ENCODE measurements at regions not wholly inside any gene's neighbourhood (a gene's known extent, or its start where the extent isn't known, plus 50 kb on each side); places are given as distances from the start of the nearest gene placed in this dataset.

DNA sequence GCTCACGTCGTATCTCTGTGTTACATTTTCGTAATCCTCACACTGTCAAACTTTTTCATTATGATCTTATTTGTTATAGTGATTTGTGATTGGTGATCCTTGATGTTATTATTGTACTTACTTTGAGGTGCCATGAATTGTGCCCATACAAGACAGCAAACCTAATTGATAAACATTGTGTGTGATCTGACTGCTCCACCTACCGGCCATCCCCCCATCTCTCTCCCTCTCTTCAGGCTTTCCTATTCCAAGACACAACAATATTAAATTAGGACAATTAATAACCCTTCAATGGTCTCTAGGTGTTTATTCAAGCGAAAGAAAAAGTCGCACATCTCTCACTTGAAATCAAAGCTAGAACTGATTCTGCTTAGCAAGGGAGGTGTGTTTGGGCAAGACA is 349.3 kb downstream of the RBM26 start:
- no peaks in the 10 kb centered on the region for H3K9me3 ChIP-seq (ENCODE audit: low read length)
- H3K4me2 ChIP-seq (ENCODE audit: low read length) = no peak overlapping the region
- no peak overlapping the region for H3K9ac ChIP-seq (ENCODE audit: low read length)
- TF ChIP-seq TAF1 (IDR thresholded peaks at IDR 0.05; ENCODE audit: low read depth) (no peak), RAD21 (conservative IDR thresholded peaks at IDR 0.05) (no peak), MXI1 (conservative IDR thresholded peaks at IDR 0.05; ENCODE audit: poor library complexity, severe bottlenecking) (no peak)
- no peaks in the 10 kb centered on the region for H3K79me2 ChIP-seq (replicated peaks; ENCODE audit: insufficient read depth, low read length)
- no peak overlapping the region for H2AFZ ChIP-seq (ENCODE audit: low read depth, low read length)
- H3K9me2 ChIP-seq (ENCODE audit: insufficient read depth, low read length) = no peaks in the 10 kb centered on the region
- no peak overlapping the region for H3K4me3 ChIP-seq (ENCODE audit: low read length)
- no peaks in the 10 kb centered on the region for H4K20me1 ChIP-seq (ENCODE audit: insufficient read depth)
- H3K36me3 ChIP-seq (ENCODE audit: insufficient read depth, low read length) = no peaks in the 10 kb centered on the region
- no peaks in the 10 kb centered on the region for H3K27me3 ChIP-seq (ENCODE audit: insufficient read depth, low read depth, low read length)
- H3K27ac ChIP-seq (ENCODE audit: low read length) = no peak overlapping the region
- H3F3A ChIP-seq (ENCODE audit: insufficient read depth, low read length, poor library complexity, severe bottlenecking) = no peaks in the 10 kb centered on the region

DNA sequence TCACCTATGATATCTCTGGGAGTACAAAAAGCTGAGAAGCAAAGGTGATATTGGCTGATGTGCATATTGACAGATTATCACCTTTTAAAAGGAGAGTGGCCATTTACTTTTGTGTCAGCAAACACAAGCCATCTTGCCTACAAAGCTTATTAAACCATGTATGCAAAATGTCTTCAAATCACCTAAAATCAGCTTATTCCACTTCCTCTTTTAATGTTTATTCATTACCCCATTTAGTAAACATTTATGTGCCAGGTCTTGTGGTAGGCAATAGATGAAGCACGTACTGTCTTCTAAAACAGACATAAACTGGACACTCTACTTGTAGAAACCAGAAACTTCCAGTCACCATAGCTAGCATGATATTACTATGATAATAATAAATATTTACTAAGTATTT is 354.6 kb downstream of the RBM26 start:
- TF ChIP-seq EP300 (conservative IDR thresholded peaks at IDR 0.05; ENCODE audit: poor library complexity, severe bottlenecking) (no peak), SMC3 (conservative IDR thresholded peaks at IDR 0.05; ENCODE audit: poor library complexity) (no peak), MXI1 (conservative IDR thresholded peaks at IDR 0.05; ENCODE audit: poor library complexity, severe bottlenecking) (no peak), EZH2 (IDR thresholded peaks at IDR 0.05; ENCODE audit: borderline replicate concordance, insufficient read depth, low read length, poor library complexity, severe bottlenecking) (no peak), RAD21 (conservative IDR thresholded peaks at IDR 0.05) (no peak), POLR2AphosphoS5 (IDR thresholded peaks at IDR 0.05) (no peak)
- TF ChIP-seq, protein P1, sequence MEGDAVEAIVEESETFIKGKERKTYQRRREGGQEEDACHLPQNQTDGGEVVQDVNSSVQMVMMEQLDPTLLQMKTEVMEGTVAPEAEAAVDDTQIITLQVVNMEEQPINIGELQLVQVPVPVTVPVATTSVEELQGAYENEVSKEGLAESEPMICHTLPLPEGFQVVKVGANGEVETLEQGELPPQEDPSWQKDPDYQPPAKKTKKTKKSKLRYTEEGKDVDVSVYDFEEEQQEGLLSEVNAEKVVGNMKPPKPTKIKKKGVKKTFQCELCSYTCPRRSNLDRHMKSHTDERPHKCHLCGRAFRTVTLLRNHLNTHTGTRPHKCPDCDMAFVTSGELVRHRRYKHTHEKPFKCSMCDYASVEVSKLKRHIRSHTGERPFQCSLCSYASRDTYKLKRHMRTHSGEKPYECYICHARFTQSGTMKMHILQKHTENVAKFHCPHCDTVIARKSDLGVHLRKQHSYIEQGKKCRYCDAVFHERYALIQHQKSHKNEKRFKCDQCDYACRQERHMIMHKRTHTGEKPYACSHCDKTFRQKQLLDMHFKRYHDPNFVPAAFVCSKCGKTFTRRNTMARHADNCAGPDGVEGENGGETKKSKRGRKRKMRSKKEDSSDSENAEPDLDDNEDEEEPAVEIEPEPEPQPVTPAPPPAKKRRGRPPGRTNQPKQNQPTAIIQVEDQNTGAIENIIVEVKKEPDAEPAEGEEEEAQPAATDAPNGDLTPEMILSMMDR (IDR thresholded peaks at IDR 0.05; ENCODE audit: poor library complexity, severe bottlenecking) = no peak
- TF ChIP-seq, protein P2, sequence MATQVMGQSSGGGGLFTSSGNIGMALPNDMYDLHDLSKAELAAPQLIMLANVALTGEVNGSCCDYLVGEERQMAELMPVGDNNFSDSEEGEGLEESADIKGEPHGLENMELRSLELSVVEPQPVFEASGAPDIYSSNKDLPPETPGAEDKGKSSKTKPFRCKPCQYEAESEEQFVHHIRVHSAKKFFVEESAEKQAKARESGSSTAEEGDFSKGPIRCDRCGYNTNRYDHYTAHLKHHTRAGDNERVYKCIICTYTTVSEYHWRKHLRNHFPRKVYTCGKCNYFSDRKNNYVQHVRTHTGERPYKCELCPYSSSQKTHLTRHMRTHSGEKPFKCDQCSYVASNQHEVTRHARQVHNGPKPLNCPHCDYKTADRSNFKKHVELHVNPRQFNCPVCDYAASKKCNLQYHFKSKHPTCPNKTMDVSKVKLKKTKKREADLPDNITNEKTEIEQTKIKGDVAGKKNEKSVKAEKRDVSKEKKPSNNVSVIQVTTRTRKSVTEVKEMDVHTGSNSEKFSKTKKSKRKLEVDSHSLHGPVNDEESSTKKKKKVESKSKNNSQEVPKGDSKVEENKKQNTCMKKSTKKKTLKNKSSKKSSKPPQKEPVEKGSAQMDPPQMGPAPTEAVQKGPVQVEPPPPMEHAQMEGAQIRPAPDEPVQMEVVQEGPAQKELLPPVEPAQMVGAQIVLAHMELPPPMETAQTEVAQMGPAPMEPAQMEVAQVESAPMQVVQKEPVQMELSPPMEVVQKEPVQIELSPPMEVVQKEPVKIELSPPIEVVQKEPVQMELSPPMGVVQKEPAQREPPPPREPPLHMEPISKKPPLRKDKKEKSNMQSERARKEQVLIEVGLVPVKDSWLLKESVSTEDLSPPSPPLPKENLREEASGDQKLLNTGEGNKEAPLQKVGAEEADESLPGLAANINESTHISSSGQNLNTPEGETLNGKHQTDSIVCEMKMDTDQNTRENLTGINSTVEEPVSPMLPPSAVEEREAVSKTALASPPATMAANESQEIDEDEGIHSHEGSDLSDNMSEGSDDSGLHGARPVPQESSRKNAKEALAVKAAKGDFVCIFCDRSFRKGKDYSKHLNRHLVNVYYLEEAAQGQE (IDR thresholded peaks at IDR 0.05; ENCODE audit: borderline replicate concordance) = no peak
- Histone ChIP-seq H3K9me3 (ENCODE audit: low read length) (no peaks in the 10 kb centered on the region), H3K4me3 (ENCODE audit: low read length) (no peak overlapping the region), H3F3A (ENCODE audit: insufficient read depth, low read length, poor library complexity, severe bottlenecking) (no peaks in the 10 kb centered on the region), H3K4me2 (ENCODE audit: low read length) (no peak overlapping the region), H4K20me1 (ENCODE audit: insufficient read depth) (no peaks in the 10 kb centered on the region), H3K36me3 (ENCODE audit: insufficient read depth, low read length) (no peaks in the 10 kb centered on the region), H3K27me3 (ENCODE audit: insufficient read depth, low read depth, low read length) (no peaks in the 10 kb centered on the region), H3K79me2 (replicated peaks; ENCODE audit: insufficient read depth, low read length) (no peaks in the 10 kb centered on the region), H3K27ac (ENCODE audit: low read length) (no peak overlapping the region), H3K9me2 (ENCODE audit: insufficient read depth, low read length) (no peaks in the 10 kb centered on the region), H2AFZ (ENCODE audit: low read depth, low read length) (no peak overlapping the region), H3K9ac (ENCODE audit: low read length) (no peak overlapping the region)

DNA sequence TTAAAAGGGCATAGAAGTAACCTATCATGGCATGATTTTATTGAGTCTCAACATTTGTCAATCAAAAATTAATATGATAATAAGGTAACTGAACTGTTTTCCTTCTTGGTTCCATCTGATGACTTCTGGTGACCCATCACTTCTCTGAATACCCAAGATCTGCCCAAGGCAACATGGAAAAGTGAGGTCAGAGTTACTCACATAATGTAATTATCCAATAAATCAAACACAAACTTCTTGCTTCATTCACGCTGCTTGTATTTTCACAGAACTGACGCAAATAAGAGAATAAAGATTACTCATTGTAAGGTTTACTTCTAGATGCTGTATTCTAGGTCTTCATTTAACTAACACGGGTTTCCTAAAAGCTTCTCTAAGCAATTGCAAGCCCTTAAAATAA is 361.6 kb downstream of the RBM26 start:
- H4K20me1 ChIP-seq (ENCODE audit: insufficient read depth) = no peaks in the 10 kb centered on the region
- TF ChIP-seq, protein P1 (IDR thresholded peaks at IDR 0.05; ENCODE audit: poor library complexity, severe bottlenecking) = no peak
- TF ChIP-seq EP300 (conservative IDR thresholded peaks at IDR 0.05; ENCODE audit: poor library complexity, severe bottlenecking) = no peak
- TF ChIP-seq SMC3 (conservative IDR thresholded peaks at IDR 0.05; ENCODE audit: poor library complexity) = no peak
- TF ChIP-seq, protein P2 (IDR thresholded peaks at IDR 0.05; ENCODE audit: borderline replicate concordance) = no peak
- H3K36me3 ChIP-seq (ENCODE audit: insufficient read depth, low read length) = no peaks in the 10 kb centered on the region
- no peak overlapping the region for H3K4me3 ChIP-seq (ENCODE audit: low read length)
- H3K27me3 ChIP-seq (ENCODE audit: insufficient read depth, low read depth, low read length) = no peaks in the 10 kb centered on the region
- no peak overlapping the region for H3K27ac ChIP-seq (ENCODE audit: low read length)
- H3F3A ChIP-seq (ENCODE audit: insufficient read depth, low read length, poor library complexity, severe bottlenecking) = no peaks in the 10 kb centered on the region
- no peak overlapping the region for H3K4me2 ChIP-seq (ENCODE audit: low read length)
- H3K9me3 ChIP-seq (ENCODE audit: low read length) = no peaks in the 10 kb centered on the region
- no peak overlapping the region for H2AFZ ChIP-seq (ENCODE audit: low read depth, low read length)
- no peak overlapping the region for H3K9ac ChIP-seq (ENCODE audit: low read length)
- no peaks in the 10 kb centered on the region for H3K9me2 ChIP-seq (ENCODE audit: insufficient read depth, low read length)
- H3K79me2 ChIP-seq (replicated peaks; ENCODE audit: insufficient read depth, low read length) = no peaks in the 10 kb centered on the region
